ENCODE measurements at regions not wholly inside any gene's neighbourhood (a gene's known extent, or its start where the extent isn't known, plus 50 kb on each side); places are given as distances from the start of the nearest gene placed in this dataset.
A peak's percentile ranks its signal among the peaks of the same experiment; 100 is the strongest.

DNA sequence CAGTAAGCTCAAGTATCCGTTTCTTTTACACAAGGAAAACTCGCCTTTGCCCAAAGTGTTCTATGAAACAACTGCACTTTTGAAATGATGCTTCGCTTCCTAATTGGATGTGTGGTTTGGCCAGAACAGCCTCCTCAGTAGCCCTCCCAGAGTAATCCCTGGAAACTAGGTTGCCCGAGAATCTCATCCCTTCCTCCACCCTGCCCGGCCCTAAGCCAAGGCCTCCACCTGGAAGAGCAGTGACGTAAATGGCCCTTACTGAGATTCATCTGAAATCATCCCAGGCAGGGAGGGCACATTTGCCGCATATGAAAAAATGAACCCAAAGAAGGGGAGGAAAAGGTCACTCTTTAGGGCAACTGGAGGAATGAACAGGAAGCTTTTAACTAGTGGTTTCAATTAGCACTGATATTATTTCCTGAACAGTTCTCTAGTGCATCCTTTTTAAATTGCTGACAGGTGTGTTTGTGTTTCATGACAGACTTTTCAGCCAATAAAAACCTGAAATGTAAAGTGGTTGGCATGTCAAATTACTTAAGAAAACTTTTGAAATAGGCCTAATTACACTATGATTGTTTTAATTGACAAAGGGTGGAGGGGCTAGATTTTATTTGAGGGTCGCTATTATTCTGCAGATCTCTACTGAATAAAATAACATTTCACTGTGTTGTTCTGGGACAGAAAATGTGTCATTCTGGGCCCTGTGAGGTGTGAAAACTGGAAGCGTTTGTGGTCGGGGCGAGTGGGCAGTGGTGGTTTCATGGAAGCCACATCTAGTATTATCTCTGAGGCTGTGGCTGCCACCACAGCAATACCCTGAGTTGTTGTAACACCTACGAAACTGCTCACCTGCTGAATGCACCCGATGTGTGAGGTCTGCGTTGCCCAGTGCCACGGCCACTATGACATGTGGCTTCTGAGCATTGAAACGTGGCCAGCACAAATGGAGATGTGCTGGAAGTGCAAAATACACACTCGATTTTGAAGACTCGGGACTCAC, 112.1 kb downstream of the ZIC5 start:
- Histone ChIP-seq H3K36me3 (no peaks in the 10 kb centered on the region), H3K27ac (no peak overlapping the region), H3K4me1 (peaks cover 0 to 6% (median 0%) of the 10 kb centered on the region in 4 donors), H3K9me3 (no peaks in the 10 kb centered on the region), H3K4me3 (no peak overlapping the region), H3K27me3 (no peaks in the 10 kb centered on the region)
- DNase-seq = no peak
- TF ChIP-seq CTCF (IDR thresholded peaks at IDR 0.05) (no peak), POLR2A (IDR thresholded peaks at IDR 0.05) (no peak)

- no peak for DNase-seq
- no peak overlapping the region for H3K4me3 ChIP-seq
- H3K9me3 ChIP-seq = no peaks in the 10 kb centered on the region
- no peaks in the 10 kb centered on the region for H3K36me3 ChIP-seq
- peaks cover 0 to 6% (median 0%) of the 10 kb centered on the region in 4 donors for H3K4me1 ChIP-seq
- TF ChIP-seq POLR2A (IDR thresholded peaks at IDR 0.05) (no peak), CTCF (IDR thresholded peaks at IDR 0.05) (no peak)
- peak overlapping the region in 1 of 4 donors; percentile 22 for H3K27ac ChIP-seq
- H3K27me3 ChIP-seq = no peaks in the 10 kb centered on the region
These were observed 113.8 kb downstream of the ZIC5 start for GRCh38 chr13:99857738-99858137.

- no peaks in the 10 kb centered on the region for H3K9me3 ChIP-seq
- TF ChIP-seq CTCF (IDR thresholded peaks at IDR 0.05) = no peak
- TF ChIP-seq POLR2A (IDR thresholded peaks at IDR 0.05) = no peak
- H3K27me3 ChIP-seq = no peaks in the 10 kb centered on the region
These were observed 115.8 kb downstream of the ZIC5 start for GRCh38 chr13:99855526-99856420.

GRCh38 chr13:99854366-99854765, 117.2 kb downstream of the ZIC5 start:
- Histone ChIP-seq H3K4me1 (peaks cover 0 to 6% (median 0%) of the 10 kb centered on the region in 4 donors), H3K4me3 (no peak overlapping the region), H3K27ac (no peak overlapping the region), H3K36me3 (no peaks in the 10 kb centered on the region), H3K27me3 (no peaks in the 10 kb centered on the region), H3K9me3 (no peaks in the 10 kb centered on the region)
- TF ChIP-seq CTCF (IDR thresholded peaks at IDR 0.05) (no peak), POLR2A (IDR thresholded peaks at IDR 0.05) (no peak)
- no peak for DNase-seq

More at GRCh38 chr13:99855526-99856420, 115.8 kb downstream of the ZIC5 start:
- H3K36me3 ChIP-seq = no peaks in the 10 kb centered on the region
- DNase-seq = no peak
- peaks cover 0 to 6% (median 0%) of the 10 kb centered on the region in 4 donors for H3K4me1 ChIP-seq
- H3K27ac ChIP-seq = no peak overlapping the region
- no peak overlapping the region for H3K4me3 ChIP-seq

DNA sequence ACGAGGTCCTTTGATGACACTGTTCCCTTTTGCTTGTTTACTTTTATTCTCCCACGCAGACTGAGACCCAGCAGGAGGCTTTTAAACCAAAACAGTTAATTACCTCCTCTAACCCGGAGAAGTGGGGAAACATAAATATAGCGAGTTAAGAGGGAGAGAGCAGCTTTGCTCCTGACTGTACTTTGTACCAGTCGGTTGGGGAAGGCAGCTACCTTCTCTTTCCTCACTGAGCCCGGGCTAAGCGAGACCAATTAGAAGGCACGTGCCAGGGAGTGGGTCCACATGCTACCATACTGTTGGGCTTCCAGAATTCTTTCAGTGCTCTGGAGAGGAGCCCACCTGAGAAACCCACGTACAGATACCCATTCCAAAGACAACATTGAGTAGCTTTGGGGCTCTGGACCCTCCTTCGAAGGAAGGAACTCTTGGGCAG, 124.2 kb downstream of the ZIC5 start:
- Histone ChIP-seq H3K4me3 (no peak overlapping the region), H3K9me3 (no peaks in the 10 kb centered on the region), H3K36me3 (no peaks in the 10 kb centered on the region), H3K27ac (no peak overlapping the region), H3K27me3 (no peaks in the 10 kb centered on the region), H3K4me1 (no peaks in the 10 kb centered on the region)
- no peak for DNase-seq
- TF ChIP-seq CTCF (IDR thresholded peaks at IDR 0.05) (no peak), POLR2A (IDR thresholded peaks at IDR 0.05) (no peak)

Measured in Peyer's patch (tissue), 4 donors.